ENCODE measurements at regions not wholly inside any gene's neighbourhood (a gene's known extent, or its start where the extent isn't known, plus 50 kb on each side); places are given as distances from the start of the nearest gene placed in this dataset.

DNA sequence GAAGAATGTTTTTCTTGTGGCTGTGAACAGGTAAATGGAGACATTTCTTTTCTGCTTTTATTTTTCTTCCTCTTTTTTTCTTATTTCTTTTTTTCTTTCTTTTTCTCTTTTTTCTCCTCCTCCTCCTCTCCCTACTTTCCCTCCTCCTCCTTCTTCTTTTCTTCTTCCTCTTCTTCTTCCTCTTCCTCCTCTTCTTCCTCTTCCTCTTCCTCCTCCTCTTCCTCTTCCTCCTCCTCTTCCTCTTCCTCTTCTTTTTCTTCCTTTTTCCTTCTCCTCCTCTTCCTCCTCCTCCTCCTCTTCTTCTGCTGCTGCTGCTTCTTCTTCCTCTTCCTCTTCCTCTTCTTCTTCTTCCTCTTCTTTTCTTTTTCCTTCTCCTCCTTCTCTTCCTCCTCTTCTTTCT lies 65.3 kb upstream of the NTRK2 start:
- TF ChIP-seq CTCF (IDR thresholded peaks at IDR 0.05; ENCODE audit: poor library complexity) (no peak), EZH2 (IDR thresholded peaks at IDR 0.05; ENCODE audit: borderline replicate concordance) (no peak), EZH2phosphoT487 (IDR thresholded peaks at IDR 0.05; ENCODE audit: low read depth, severe bottlenecking, unreplicated experiment) (no peak)
